GM23338 (cell line): ENCODE measurements at regions not wholly inside any gene's neighbourhood (a gene's known extent, or its start where the extent isn't known, plus 50 kb on each side); places are given as distances from the start of the nearest gene placed in this dataset.

Source experiments
- CREB1 ChIP-seq: fragments of 250-450 bp; sonication (Bioruptor Pico); IDR thresholded peaks from 2 replicates; pipeline ENCODE4 v1.5.0; 2020; ENCODE audit warnings: low read depth, mild to moderate bottlenecking, moderate library complexity
- CTCF ChIP-seq, 2 experiments: fragments of 200-600 bp in 1 of 2; sonication (generic) in 1 of 2; conservative IDR thresholded peaks; 2 replicates each; pipeline versions ENCODE4 v1.5.1 to v1.6.1; 2016 to 2017; ENCODE audit warnings: antibody characterized with exemption in 2 of 2, low read depth in 2 of 2, mild to moderate bottlenecking in 2 of 2, moderate library complexity in 1 of 2
- ETS1 ChIP-seq: IDR thresholded peaks from 2 replicates; pipeline ENCODE4 v1.6.1; 2016; ENCODE audit warnings: antibody characterized with exemption
- EZH2 ChIP-seq: fragments of 200-600 bp; sonication (generic); IDR thresholded peaks from one replicate; pipeline ENCODE4 v1.8.0; 2017; ENCODE audit warnings: antibody characterized with exemption, mild to moderate bottlenecking, low read depth; ENCODE audit not compliant: unreplicated experiment
- EZH2phosphoT487 ChIP-seq: fragments of 200-600 bp; sonication (generic); IDR thresholded peaks from one replicate; pipeline ENCODE4 v1.8.1; 2018; ENCODE audit warnings: antibody characterized with exemption; ENCODE audit not compliant: unreplicated experiment
- JUNB ChIP-seq: IDR thresholded peaks from one replicate; pipeline ENCODE4 v1.6.1; 2016; ENCODE audit warnings: antibody characterized with exemption; ENCODE audit not compliant: unreplicated experiment
- NANOG ChIP-seq: IDR thresholded peaks from 2 replicates; pipeline ENCODE4 v1.6.1; 2016; ENCODE audit warnings: antibody characterized with exemption, borderline replicate concordance
- POLR2AphosphoS5 ChIP-seq: IDR thresholded peaks from 2 replicates; pipeline ENCODE4 v1.6.1; 2016; ENCODE audit warnings: antibody characterized with exemption, low read depth
- REST ChIP-seq: IDR thresholded peaks from one replicate; pipeline ENCODE4 v1.6.1; 2018; ENCODE audit warnings: antibody characterized with exemption; ENCODE audit not compliant: unreplicated experiment
- STAT1 ChIP-seq: IDR thresholded peaks from one replicate; pipeline ENCODE4 v1.6.1; 2016; ENCODE audit warnings: antibody characterized with exemption; ENCODE audit not compliant: unreplicated experiment
- ZNF114 ChIP-seq: fragments of 250-450 bp; sonication (Bioruptor Pico); IDR thresholded peaks from 2 replicates; pipeline ENCODE4 v1.5.0; 2020; ENCODE audit warnings: mild to moderate bottlenecking, moderate library complexity
- ZNF331 ChIP-seq: fragments of 250-450 bp; sonication (Bioruptor Pico); IDR thresholded peaks from 2 replicates; pipeline ENCODE4 v1.5.0; 2020; ENCODE audit warnings: low read depth, mild to moderate bottlenecking, moderate library complexity
- ZNF462 ChIP-seq: fragments of 250-450 bp; sonication (Bioruptor Pico); IDR thresholded peaks from 2 replicates; pipeline ENCODE4 v1.5.0; 2020; ENCODE audit warnings: mild to moderate bottlenecking, moderate library complexity

DNA sequence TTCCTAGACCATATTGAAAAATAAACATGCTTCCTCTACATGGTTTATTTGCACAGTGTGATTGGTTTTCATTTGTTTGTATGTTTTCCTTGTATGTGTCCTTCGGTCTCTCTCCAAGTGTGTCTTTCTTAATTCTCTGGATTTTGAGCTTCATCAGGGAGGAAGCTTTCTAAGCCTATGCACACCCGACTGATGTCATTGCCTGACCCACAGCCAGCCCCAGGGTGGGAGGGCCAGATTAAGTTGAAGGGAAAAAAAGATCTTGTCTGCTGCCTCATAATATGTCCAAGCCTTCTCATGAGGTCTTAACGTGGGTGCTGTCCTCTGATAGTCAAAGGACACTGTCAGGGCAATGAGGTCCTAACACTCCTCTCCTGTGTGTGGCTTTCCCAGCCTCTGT is 115.2 kb downstream of the MARCHF4 start:
- TF ChIP-seq CTCF (conservative IDR thresholded peaks at IDR 0.05; ENCODE audit: low read depth in 2 of 2), result no peak
- no peak for TF ChIP-seq EZH2
- no peak for TF ChIP-seq EZH2phosphoT487
- TF ChIP-seq REST, result no peak
- no peak for TF ChIP-seq POLR2AphosphoS5
- no peak for TF ChIP-seq JUNB
- no peak for TF ChIP-seq CREB1 (CRISPR knock-in tag)
- no peak for TF ChIP-seq ZNF331 (CRISPR knock-in tag)
- no peak for TF ChIP-seq STAT1
- TF ChIP-seq NANOG, result no peak
- TF ChIP-seq ETS1, result no peak
- no peak for TF ChIP-seq ZNF462 (CRISPR knock-in tag)
- no peak for TF ChIP-seq ZNF114 (CRISPR knock-in tag)
